Glutamatergic neuron (in vitro differentiated cells): ENCODE measurements at regions not wholly inside any gene's neighbourhood (a gene's known extent, or its start where the extent isn't known, plus 50 kb on each side); places are given as distances from the start of the nearest gene placed in this dataset.

Experiments
- DNase-seq: peaks from one replicate; pipeline ENCODE4 v3.0.0; 2022
- H3K27ac Mint-ChIP-seq: one replicate; pipeline ENCODE4 v1.8.0; 2020; ENCODE audit warnings: mild to moderate bottlenecking, mixed read lengths, inconsistent platforms; ENCODE audit not compliant: unreplicated experiment
- H3K27me3 Mint-ChIP-seq: one replicate; pipeline ENCODE4 v1.8.0; 2020; ENCODE audit warnings: mild to moderate bottlenecking, moderate library complexity, mixed read lengths, inconsistent platforms; ENCODE audit not compliant: unreplicated experiment
- H3K36me3 Mint-ChIP-seq: one replicate; pipeline ENCODE4 v1.8.0; 2020; ENCODE audit warnings: mild to moderate bottlenecking, mixed read lengths, inconsistent platforms; ENCODE audit not compliant: unreplicated experiment
- H3K4me1 Mint-ChIP-seq: one replicate; pipeline ENCODE4 v1.8.0; 2020; ENCODE audit warnings: mild to moderate bottlenecking, low read depth, mixed read lengths, inconsistent platforms; ENCODE audit not compliant: unreplicated experiment
- H3K4me3 Mint-ChIP-seq: one replicate; pipeline ENCODE4 v1.8.0; 2020; ENCODE audit warnings: mild to moderate bottlenecking, mixed read lengths, inconsistent platforms; ENCODE audit not compliant: unreplicated experiment
- H3K9me3 Mint-ChIP-seq: one replicate; pipeline ENCODE4 v1.8.0; 2020; ENCODE audit warnings: mild to moderate bottlenecking, moderate library complexity, mixed read lengths, inconsistent platforms; ENCODE audit not compliant: unreplicated experiment
- CTCF ChIP-seq: fragments of 200-600 bp; sonication (generic); IDR thresholded peaks from one replicate; pipeline ENCODE4 v1.5.0; 2021; ENCODE audit not compliant: partially characterized antibody, unreplicated experiment

DNA sequence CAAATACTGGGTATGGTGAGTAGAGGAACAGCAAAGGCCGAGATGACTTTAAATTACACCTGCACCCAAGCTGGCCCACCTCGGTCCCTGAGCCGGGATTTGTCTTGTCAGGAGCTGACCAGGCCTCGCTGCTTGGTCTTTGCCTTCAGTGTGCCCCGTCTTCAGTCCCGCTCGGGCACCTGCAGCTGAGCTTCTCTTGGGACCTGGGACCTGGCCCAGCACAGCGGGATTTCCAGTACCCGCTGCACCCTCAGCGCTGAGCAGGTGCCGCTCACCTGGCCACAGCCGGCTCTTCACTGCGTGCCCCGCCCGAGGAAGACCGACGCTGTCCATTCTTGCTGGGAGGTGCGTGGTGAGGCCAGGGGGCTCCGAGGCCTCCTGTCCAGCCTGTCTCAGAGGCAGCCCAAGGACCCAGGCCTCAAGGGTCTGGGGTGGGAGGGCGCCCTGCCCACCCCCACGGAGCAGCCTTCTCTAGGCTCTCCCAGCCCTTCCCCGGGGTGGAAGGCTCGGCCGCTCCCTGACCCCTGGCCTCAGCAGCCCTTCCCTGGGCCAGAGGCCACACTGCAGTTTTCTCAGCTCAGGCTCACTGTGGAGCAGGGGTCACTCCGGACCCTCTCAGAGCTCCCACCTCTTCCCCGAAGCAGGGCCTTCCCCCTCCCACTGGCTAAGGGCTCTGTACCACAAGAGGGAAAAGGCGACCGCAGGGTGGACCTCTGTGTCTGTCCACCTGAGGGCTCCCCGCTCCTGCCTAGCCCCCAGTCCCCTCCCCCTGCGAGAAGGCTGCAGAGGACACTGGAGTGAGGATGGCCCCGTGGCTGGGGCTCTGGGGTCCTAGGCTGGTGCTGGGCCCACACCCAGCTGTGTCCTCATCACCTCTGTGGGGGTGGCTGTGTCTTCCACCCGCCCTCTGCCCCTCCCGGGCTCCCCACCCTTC lies 119.3 kb downstream of the RNASET2 start:
- no peak for DNase-seq
- no peak overlapping the region for H3K27ac Mint-ChIP-seq
- no peak for TF ChIP-seq CTCF
- H3K4me3 Mint-ChIP-seq: no peak overlapping the region
- no peaks in the 10 kb centered on the region for H3K4me1 Mint-ChIP-seq
- H3K9me3 Mint-ChIP-seq: no peaks in the 10 kb centered on the region
- H3K36me3 Mint-ChIP-seq: no peaks in the 10 kb centered on the region
- H3K27me3 Mint-ChIP-seq: no peaks in the 10 kb centered on the region

DNA sequence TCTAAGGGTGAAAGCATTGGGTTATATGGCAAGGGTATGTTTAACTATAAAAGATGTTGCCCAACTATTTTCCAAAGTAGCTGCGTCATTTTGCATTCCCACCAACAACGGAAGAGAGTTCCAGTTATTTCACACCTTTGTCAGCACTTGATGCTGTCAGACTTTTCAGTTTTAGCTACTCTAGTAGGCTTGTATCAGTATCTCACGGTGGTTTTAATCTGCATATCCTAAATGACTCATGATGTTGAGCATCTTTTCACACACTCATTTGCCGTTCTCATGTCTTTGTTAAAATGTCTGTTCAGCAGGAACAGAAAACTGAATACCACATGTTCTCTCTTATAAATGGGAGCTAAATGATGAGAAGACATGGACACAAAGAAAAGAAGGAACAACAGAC lies 122.3 kb downstream of the RNASET2 start:
- Mint-ChIP-seq H3K36me3 (no peaks in the 10 kb centered on the region), H3K27me3 (no peaks in the 10 kb centered on the region), H3K4me3 (no peak overlapping the region), H3K27ac (no peak overlapping the region), H3K4me1 (no peaks in the 10 kb centered on the region), H3K9me3 (no peaks in the 10 kb centered on the region)
- TF ChIP-seq CTCF: no peak
- no peak for DNase-seq

DNA sequence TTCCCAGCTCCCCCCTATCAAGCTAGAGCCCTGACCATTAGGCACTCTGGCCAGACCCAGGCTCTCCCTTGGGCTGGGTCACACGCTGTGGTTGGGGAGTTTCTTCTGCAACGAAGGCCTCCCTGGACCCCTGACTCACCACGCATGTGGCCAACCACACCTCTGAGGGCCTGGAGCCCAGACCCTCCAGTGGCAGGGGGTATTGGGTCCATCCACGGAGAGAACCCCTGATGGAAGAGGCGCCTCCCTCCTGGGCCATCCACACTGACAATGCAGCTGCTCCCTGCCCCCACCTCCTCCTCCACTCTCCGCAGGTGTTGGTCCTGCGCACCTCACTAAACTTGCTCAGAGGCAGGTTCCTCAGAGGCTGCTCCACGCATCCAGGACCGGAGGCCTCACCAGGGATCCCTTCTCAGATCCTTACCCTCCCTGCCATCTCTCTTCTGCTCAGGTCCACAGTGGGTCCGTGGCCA lies 125.4 kb downstream of the RNASET2 start:
- no peak overlapping the region for H3K27ac Mint-ChIP-seq
- no peak overlapping the region for H3K4me3 Mint-ChIP-seq
- no peaks in the 10 kb centered on the region for H3K27me3 Mint-ChIP-seq
- H3K36me3 Mint-ChIP-seq: no peaks in the 10 kb centered on the region
- H3K9me3 Mint-ChIP-seq: no peaks in the 10 kb centered on the region
- no peak for TF ChIP-seq CTCF
- H3K4me1 Mint-ChIP-seq: no peaks in the 10 kb centered on the region
- no peak for DNase-seq

GRCh38 chr6:166830185-166830890 lies 126.0 kb downstream of the RNASET2 start:
- no peaks in the 10 kb centered on the region for H3K36me3 Mint-ChIP-seq
- no peak overlapping the region for H3K27ac Mint-ChIP-seq
- H3K4me3 Mint-ChIP-seq: no peak overlapping the region
- H3K4me1 Mint-ChIP-seq: no peaks in the 10 kb centered on the region
- no peak for DNase-seq
- H3K9me3 Mint-ChIP-seq: no peaks in the 10 kb centered on the region
- no peaks in the 10 kb centered on the region for H3K27me3 Mint-ChIP-seq
- TF ChIP-seq CTCF: no peak

DNA sequence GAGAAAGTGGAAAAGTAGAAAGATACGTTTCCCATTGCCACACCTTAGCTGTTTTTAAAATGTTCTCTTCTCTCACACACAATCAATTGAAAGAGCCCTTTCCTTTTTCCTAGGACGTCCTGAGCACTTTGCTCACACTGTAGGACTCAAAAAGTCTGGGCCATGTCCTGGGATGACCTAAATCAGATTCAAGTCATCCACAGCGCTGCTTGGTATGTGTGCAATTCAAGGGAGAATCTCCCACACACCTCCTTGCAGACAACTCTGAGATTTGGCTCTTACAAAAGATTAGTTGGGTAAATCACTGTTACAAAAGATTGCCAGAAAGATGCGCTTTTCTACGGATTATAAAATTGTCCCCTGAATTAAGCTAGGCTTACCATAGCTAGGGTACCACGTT lies 130.1 kb downstream of the RNASET2 start:
- Mint-ChIP-seq H3K27me3 (no peaks in the 10 kb centered on the region), H3K9me3 (no peaks in the 10 kb centered on the region), H3K27ac (no peak overlapping the region), H3K4me1 (no peaks in the 10 kb centered on the region), H3K4me3 (no peak overlapping the region), H3K36me3 (no peaks in the 10 kb centered on the region)
- TF ChIP-seq CTCF: no peak
- DNase-seq: no peak
